GM04503 (cell line): ENCODE measurements at regions not wholly inside any gene's neighbourhood (a gene's known extent, or its start where the extent isn't known, plus 50 kb on each side); places are given as distances from the start of the nearest gene placed in this dataset.

ENCODE experiments used
- DNase-seq: peaks from one replicate; pipeline ENCODE4 v3.0.0-alpha.2; 2012; ENCODE audit warnings: low read depth

- no peak for DNase-seq
Observed at GRCh38 chr14:89015016-89015415, 190.6 kb downstream of the TTC8 start.

- DNase-seq = no peak
Observed at GRCh38 chr14:89017417-89017816, 193.0 kb downstream of the TTC8 start.

GRCh38 chr14:89022274-89022673 lies 197.8 kb downstream of the TTC8 start:
- DNase-seq = no peak

- no peak for DNase-seq
Observed at GRCh38 chr14:89024691-89025090, 200.2 kb downstream of the TTC8 start.

- DNase-seq = peak; percentile 81
Observed at GRCh38 chr14:89025561-89026236, 201.2 kb downstream of the TTC8 start.

- DNase-seq = no peak
Observed at GRCh38 chr14:89027097-89027740, 202.8 kb downstream of the TTC8 start.

GRCh38 chr14:89028462-89029134 lies 204.1 kb downstream of the TTC8 start:
- no peak for DNase-seq

GRCh38 chr14:89029961-89030694 lies 205.7 kb downstream of the TTC8 start:
- no peak for DNase-seq

GRCh38 chr14:89030921-89031320 lies 206.5 kb downstream of the TTC8 start:
- DNase-seq = no peak

GRCh38 chr14:89032086-89032649 lies 207.7 kb downstream of the TTC8 start:
- no peak for DNase-seq

GRCh38 chr14:89033756-89034155 lies 209.3 kb downstream of the TTC8 start:
- no peak for DNase-seq

- DNase-seq = no peak
Observed at GRCh38 chr14:89036371-89036770, 211.9 kb downstream of the TTC8 start.

- DNase-seq = no peak
Observed at GRCh38 chr14:89037065-89037464, 212.6 kb downstream of the TTC8 start.

- DNase-seq = no peak
Observed at GRCh38 chr14:89040080-89040459, 215.6 kb downstream of the TTC8 start.

- DNase-seq = peak; percentile 60
Observed at GRCh38 chr14:89040460-89041256, 216.2 kb downstream of the TTC8 start.

- no peak for DNase-seq
Observed at GRCh38 chr14:89041257-89041582, 216.8 kb downstream of the TTC8 start.

- no peak for DNase-seq
Observed at GRCh38 chr14:89042021-89042420, 217.6 kb downstream of the TTC8 start.

- no peak for DNase-seq
Observed at GRCh38 chr14:89053303-89053702, 228.9 kb downstream of the TTC8 start.

GRCh38 chr14:89056394-89056793 lies 231.9 kb downstream of the TTC8 start:
- DNase-seq = no peak

- no peak for DNase-seq
Observed at GRCh38 chr14:89058697-89059096, 234.2 kb downstream of the TTC8 start.

- no peak for DNase-seq
Observed at GRCh38 chr14:89060191-89060590, 235.7 kb downstream of the TTC8 start.

- no peak for DNase-seq
Observed at GRCh38 chr14:89061696-89062095, 237.2 kb downstream of the TTC8 start.
